Neural progenitor cell (in vitro differentiated cells): ENCODE measurements at regions not wholly inside any gene's neighbourhood (a gene's known extent, or its start where the extent isn't known, plus 50 kb on each side); places are given as distances from the start of the nearest gene placed in this dataset.

ENCODE experiments used
- DNase-seq: peaks from one replicate; pipeline ENCODE4 v3.0.0-alpha.2; 2016; ENCODE audit warnings: low spot score
- H2AFZ ChIP-seq: fragments of 200-600 bp; sonication (generic); replicated peaks from 2 replicates; pipeline ENCODE4 v1.6.1; 2016; ENCODE audit warnings: antibody characterized with exemption
- H3F3A ChIP-seq: fragments of 200-600 bp; sonication (generic); 2 replicates; pipeline ENCODE4 v1.6.1; 2016; ENCODE audit warnings: antibody characterized with exemption, low read depth
- H3K27ac ChIP-seq: fragments of 200-600 bp; sonication (generic); 2 replicates; pipeline ENCODE4 v1.5.1; 2016; ENCODE audit warnings: mild to moderate bottlenecking
- H3K27me3 ChIP-seq: fragments of 200-600 bp; sonication (generic); 2 replicates; pipeline ENCODE4 v1.6.1; 2016; ENCODE audit warnings: mild to moderate bottlenecking, moderate library complexity
- H3K36me3 ChIP-seq: fragments of 200-600 bp; sonication (generic); 2 replicates; pipeline ENCODE4 v1.5.1; 2016
- H3K4me1 ChIP-seq: fragments of 200-600 bp; sonication (generic); 2 replicates; pipeline ENCODE4 v1.6.1; 2016; ENCODE audit warnings: mixed run types
- H3K4me2 ChIP-seq: fragments of 200-600 bp; sonication (generic); 2 replicates; pipeline ENCODE4 v1.6.1; 2016
- H3K4me3 ChIP-seq: fragments of 200-600 bp; sonication (generic); 2 replicates; pipeline ENCODE4 v1.5.1; 2016
- H3K79me2 ChIP-seq: fragments of 200-600 bp; sonication (generic); 2 replicates; pipeline ENCODE4 v1.6.1; 2016; ENCODE audit warnings: low read depth
- H3K9ac ChIP-seq: fragments of 200-600 bp; sonication (generic); 2 replicates; pipeline ENCODE4 v1.6.1; 2016
- H3K9me3 ChIP-seq: fragments of 200-600 bp; sonication (generic); 2 replicates; pipeline ENCODE4 v1.5.1; 2016; ENCODE audit warnings: low read depth
- H4K20me1 ChIP-seq: fragments of 200-600 bp; sonication (generic); 2 replicates; pipeline ENCODE4 v1.6.1; 2016; ENCODE audit warnings: low read depth
- H3K27ac Mint-ChIP-seq: 3 replicates; pipeline ENCODE4 v1.8.0; 2021; ENCODE audit warnings: mixed read lengths
- H3K27me3 Mint-ChIP-seq: 2 replicates; pipeline ENCODE4 v1.8.0; 2022; ENCODE audit warnings: low read depth, mild to moderate bottlenecking, inconsistent platforms, moderate library complexity, mixed read lengths; ENCODE audit not compliant: insufficient read depth
- H3K36me3 Mint-ChIP-seq: 3 replicates; pipeline ENCODE4 v1.8.0; 2021; ENCODE audit warnings: mixed read lengths
- H3K4me1 Mint-ChIP-seq: 3 replicates; pipeline ENCODE4 v1.8.0; 2021; ENCODE audit warnings: mixed read lengths
- H3K4me3 Mint-ChIP-seq: 3 replicates; pipeline ENCODE4 v1.8.0; 2021; ENCODE audit warnings: mild to moderate bottlenecking, moderate library complexity, mixed read lengths
- H3K9me3 Mint-ChIP-seq: 3 replicates; pipeline ENCODE4 v1.8.0; 2020; ENCODE audit warnings: mixed read lengths
- CTCF ChIP-seq: fragments of 200-600 bp; sonication (generic); IDR thresholded peaks from 2 replicates; pipeline ENCODE4 v1.5.1; 2017; ENCODE audit warnings: antibody characterized with exemption, mild to moderate bottlenecking
- EZH2 ChIP-seq: fragments of 200-600 bp; sonication (generic); IDR thresholded peaks from 2 replicates; pipeline ENCODE4 v1.6.1; 2017; ENCODE audit warnings: antibody characterized with exemption, mild to moderate bottlenecking, moderate library complexity
- EZH2phosphoT487 ChIP-seq: fragments of 200-600 bp; sonication (generic); IDR thresholded peaks from 2 replicates; pipeline ENCODE4 v1.6.1; 2017; ENCODE audit warnings: antibody characterized with exemption

GRCh38 chr20:50322703-50323131 is 132.1 kb downstream of the CEBPB start:
- H3K9me3 ChIP-seq = no peaks in the 10 kb centered on the region
- no peak overlapping the region for H3K4me3 ChIP-seq
- peaks cover 12% of the 10 kb centered on the region for H3K4me1 ChIP-seq
- no peak overlapping the region for H3K27ac Mint-ChIP-seq
- no peak for TF ChIP-seq CTCF
- peaks cover 16% of the 10 kb centered on the region for H3K4me1 Mint-ChIP-seq
- DNase-seq = no peak
- no peaks in the 10 kb centered on the region for H3K36me3 ChIP-seq
- no peaks in the 10 kb centered on the region for H3K27me3 ChIP-seq
- no peak overlapping the region for H3K4me3 Mint-ChIP-seq
- H2AFZ ChIP-seq = no peak overlapping the region
- no peaks in the 10 kb centered on the region for H3F3A ChIP-seq
- no peaks in the 10 kb centered on the region for H4K20me1 ChIP-seq
- no peak overlapping the region for H3K9ac ChIP-seq
- H3K27ac ChIP-seq = no peak overlapping the region
- H3K4me2 ChIP-seq = no peak overlapping the region
- H3K79me2 ChIP-seq = no peaks in the 10 kb centered on the region
- H3K9me3 Mint-ChIP-seq = no peaks in the 10 kb centered on the region
- peaks cover 9% of the 10 kb centered on the region for H3K27me3 Mint-ChIP-seq
- no peaks in the 10 kb centered on the region for H3K36me3 Mint-ChIP-seq

- Histone ChIP-seq H3K4me2 (no peak overlapping the region), H4K20me1 (no peaks in the 10 kb centered on the region), H3K27ac (no peak overlapping the region), H2AFZ (no peak overlapping the region), H3K4me3 (no peak overlapping the region), H3F3A (no peaks in the 10 kb centered on the region), H3K36me3 (no peaks in the 10 kb centered on the region), H3K4me1 (peaks cover 12% of the 10 kb centered on the region), H3K9ac (no peak overlapping the region), H3K27me3 (no peaks in the 10 kb centered on the region), H3K9me3 (no peaks in the 10 kb centered on the region), H3K79me2 (no peaks in the 10 kb centered on the region)
- peaks cover 16% of the 10 kb centered on the region for H3K4me1 Mint-ChIP-seq
- TF ChIP-seq CTCF = no peak
- no peak for TF ChIP-seq EZH2phosphoT487
- TF ChIP-seq EZH2 = no peak
- H3K4me3 Mint-ChIP-seq = no peak overlapping the region
- no peaks in the 10 kb centered on the region for H3K9me3 Mint-ChIP-seq
- H3K27ac Mint-ChIP-seq = peak overlapping the region; percentile 26
- no peak for DNase-seq
- H3K27me3 Mint-ChIP-seq = peaks cover 9% of the 10 kb centered on the region
- H3K36me3 Mint-ChIP-seq = no peaks in the 10 kb centered on the region
Measured at GRCh38 chr20:50323209-50323608, 132.6 kb downstream of the CEBPB start.

- H3F3A ChIP-seq = no peaks in the 10 kb centered on the region
- no peak overlapping the region for H3K4me2 ChIP-seq
- Mint-ChIP-seq H3K4me1 (peaks cover 16% of the 10 kb centered on the region), H3K27ac (no peak overlapping the region), H3K4me3 (no peak overlapping the region), H3K9me3 (no peaks in the 10 kb centered on the region), H3K27me3 (peaks cover 7% of the 10 kb centered on the region), H3K36me3 (no peaks in the 10 kb centered on the region)
- no peak overlapping the region for H3K27ac ChIP-seq
- H4K20me1 ChIP-seq = no peaks in the 10 kb centered on the region
- H3K4me1 ChIP-seq = peaks cover 12% of the 10 kb centered on the region
- H3K79me2 ChIP-seq = no peaks in the 10 kb centered on the region
- H3K36me3 ChIP-seq = no peaks in the 10 kb centered on the region
- no peak overlapping the region for H2AFZ ChIP-seq
- no peaks in the 10 kb centered on the region for H3K9me3 ChIP-seq
- TF ChIP-seq EZH2 = no peak
- TF ChIP-seq EZH2phosphoT487 = no peak
- TF ChIP-seq CTCF = no peak
- DNase-seq = no peak
- no peak overlapping the region for H3K9ac ChIP-seq
- no peaks in the 10 kb centered on the region for H3K27me3 ChIP-seq
- H3K4me3 ChIP-seq = no peak overlapping the region
Measured at GRCh38 chr20:50323777-50324775, 133.4 kb downstream of the CEBPB start.
